ENCODE measurements at regions not wholly inside any gene's neighbourhood (a gene's known extent, or its start where the extent isn't known, plus 50 kb on each side); places are given as distances from the start of the nearest gene placed in this dataset.

DNA sequence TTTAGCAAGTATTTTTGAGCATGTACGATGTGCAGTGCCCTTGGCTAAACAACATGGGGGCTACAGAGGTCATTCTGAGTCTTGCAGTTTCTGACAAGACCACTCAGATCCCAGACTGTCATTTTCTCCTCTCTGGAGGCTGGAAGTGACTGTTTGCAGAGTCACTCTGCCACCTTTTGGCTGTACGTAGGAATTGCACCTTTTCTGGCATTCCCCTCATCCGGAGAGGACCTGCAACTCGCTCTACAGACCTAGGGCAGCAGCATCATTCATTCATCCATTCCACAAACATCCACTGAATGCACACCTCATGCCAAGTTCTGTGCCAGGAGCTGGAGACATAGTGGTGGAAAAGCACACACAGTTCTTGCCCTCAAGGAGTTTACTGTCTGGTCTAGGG, 160.4 kb upstream of the GPR101 start:
- 8% methylated on average over 3 of the region's 4 CpGs for WGBS
- DNase-seq (ENCODE audit: extremely low spot score) = no peak

DNA sequence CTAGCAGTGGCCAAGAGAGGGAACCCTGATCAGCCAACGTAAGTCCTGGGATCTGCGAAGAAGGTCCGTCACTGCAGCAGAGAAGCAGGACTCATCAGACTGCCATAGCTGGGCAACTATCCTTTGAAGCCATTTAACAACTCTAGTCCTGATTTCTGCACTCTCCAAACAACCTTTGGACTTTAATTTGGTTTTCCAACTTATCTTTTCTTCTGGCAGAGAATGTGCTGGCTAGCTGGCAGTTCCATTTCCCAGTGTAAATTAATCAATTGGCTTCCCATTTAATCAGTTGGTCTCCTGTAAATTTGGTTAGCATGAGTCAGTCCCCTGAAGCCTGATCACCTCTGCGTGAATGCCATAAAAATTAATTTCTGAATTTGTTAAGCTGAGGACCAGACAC, 153.7 kb upstream of the GPR101 start:
- intact Hi-C loops (cut with DNase I) = no loop called here
- H3K9me3 ChIP-seq = peaks cover 0 to 12% (median 0%) of the 10 kb centered on the region in 4 donors
- peaks cover 0 to 5% (median 0%) of the 10 kb centered on the region in 4 donors for H3K27me3 ChIP-seq
- H3K4me3 ChIP-seq = no peak overlapping the region
- no peak for DNase-seq (ENCODE audit: extremely low spot score)
- TF ChIP-seq POLR2AphosphoS5 (IDR thresholded peaks at IDR 0.05) = no peak
- no peak for TF ChIP-seq EP300 (IDR thresholded peaks at IDR 0.05)
- TF ChIP-seq, protein P1, sequence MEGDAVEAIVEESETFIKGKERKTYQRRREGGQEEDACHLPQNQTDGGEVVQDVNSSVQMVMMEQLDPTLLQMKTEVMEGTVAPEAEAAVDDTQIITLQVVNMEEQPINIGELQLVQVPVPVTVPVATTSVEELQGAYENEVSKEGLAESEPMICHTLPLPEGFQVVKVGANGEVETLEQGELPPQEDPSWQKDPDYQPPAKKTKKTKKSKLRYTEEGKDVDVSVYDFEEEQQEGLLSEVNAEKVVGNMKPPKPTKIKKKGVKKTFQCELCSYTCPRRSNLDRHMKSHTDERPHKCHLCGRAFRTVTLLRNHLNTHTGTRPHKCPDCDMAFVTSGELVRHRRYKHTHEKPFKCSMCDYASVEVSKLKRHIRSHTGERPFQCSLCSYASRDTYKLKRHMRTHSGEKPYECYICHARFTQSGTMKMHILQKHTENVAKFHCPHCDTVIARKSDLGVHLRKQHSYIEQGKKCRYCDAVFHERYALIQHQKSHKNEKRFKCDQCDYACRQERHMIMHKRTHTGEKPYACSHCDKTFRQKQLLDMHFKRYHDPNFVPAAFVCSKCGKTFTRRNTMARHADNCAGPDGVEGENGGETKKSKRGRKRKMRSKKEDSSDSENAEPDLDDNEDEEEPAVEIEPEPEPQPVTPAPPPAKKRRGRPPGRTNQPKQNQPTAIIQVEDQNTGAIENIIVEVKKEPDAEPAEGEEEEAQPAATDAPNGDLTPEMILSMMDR (IDR thresholded peaks at IDR 0.05) = no peak
- no peak for TF ChIP-seq POLR2A (IDR thresholded peaks at IDR 0.05; ENCODE audit: low read depth)
- H3K36me3 ChIP-seq = no peaks in the 10 kb centered on the region
- H3K27ac ChIP-seq (replicated peaks in 1 of 4) = no peak overlapping the region
- no peaks in the 10 kb centered on the region for H3K4me1 ChIP-seq
- WGBS = 58% methylated on average over 4 of the region's 4 CpGs

More for the DNA sequence above, 160.4 kb upstream of the GPR101 start:
- TF ChIP-seq, protein P1 (IDR thresholded peaks at IDR 0.05) = peak in 1 of 3 experiments; percentile 19
- no peak for TF ChIP-seq POLR2A (IDR thresholded peaks at IDR 0.05; ENCODE audit: low read depth)
- H3K36me3 ChIP-seq = no peaks in the 10 kb centered on the region
- no peaks in the 10 kb centered on the region for H3K27me3 ChIP-seq
- H3K4me1 ChIP-seq = no peaks in the 10 kb centered on the region
- H3K27ac ChIP-seq (replicated peaks in 1 of 4) = no peak overlapping the region
- H3K4me3 ChIP-seq = no peak overlapping the region
- intact Hi-C loops (cut with DNase I) = no loop called here
- H3K9me3 ChIP-seq = peaks cover 0 to 10% (median 0%) of the 10 kb centered on the region in 4 donors

DNA sequence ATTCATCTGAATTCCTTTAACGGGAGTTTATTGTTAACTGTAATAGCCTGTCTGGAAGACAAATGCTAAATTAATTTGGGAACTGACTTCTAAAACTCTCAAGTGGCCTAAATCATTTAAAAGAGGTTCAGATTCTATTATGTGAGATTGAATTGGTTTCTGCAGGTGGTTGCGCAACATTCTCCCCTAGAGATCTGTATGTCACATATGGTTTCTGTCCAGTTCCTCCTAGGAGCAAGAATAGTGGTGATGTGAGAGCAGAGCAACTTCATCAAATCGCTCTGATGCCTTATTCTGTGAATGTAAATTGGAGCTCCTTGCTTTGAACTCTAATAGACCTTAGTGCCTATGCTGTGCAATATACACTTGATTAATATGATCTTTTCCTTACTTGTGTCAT, 144.6 kb upstream of the GPR101 start:
- no peak overlapping the region for H3K4me3 ChIP-seq
- no peaks in the 10 kb centered on the region for H3K36me3 ChIP-seq
- no peak overlapping the region for H3K27ac ChIP-seq (replicated peaks in 1 of 4)
- no peak for TF ChIP-seq EP300 (IDR thresholded peaks at IDR 0.05)
- TF ChIP-seq POLR2AphosphoS5 (IDR thresholded peaks at IDR 0.05) = no peak
- TF ChIP-seq POLR2A (IDR thresholded peaks at IDR 0.05; ENCODE audit: low read depth) = no peak
- TF ChIP-seq, protein P1 (IDR thresholded peaks at IDR 0.05) = no peak
- WGBS = 19% methylated on average over 3 of the region's 3 CpGs
- intact Hi-C loops (cut with DNase I) = no loop called here
- no peaks in the 10 kb centered on the region for H3K27me3 ChIP-seq
- no peaks in the 10 kb centered on the region for H3K4me1 ChIP-seq
- no peak for DNase-seq (ENCODE audit: extremely low spot score)
- H3K9me3 ChIP-seq = no peaks in the 10 kb centered on the region

DNA sequence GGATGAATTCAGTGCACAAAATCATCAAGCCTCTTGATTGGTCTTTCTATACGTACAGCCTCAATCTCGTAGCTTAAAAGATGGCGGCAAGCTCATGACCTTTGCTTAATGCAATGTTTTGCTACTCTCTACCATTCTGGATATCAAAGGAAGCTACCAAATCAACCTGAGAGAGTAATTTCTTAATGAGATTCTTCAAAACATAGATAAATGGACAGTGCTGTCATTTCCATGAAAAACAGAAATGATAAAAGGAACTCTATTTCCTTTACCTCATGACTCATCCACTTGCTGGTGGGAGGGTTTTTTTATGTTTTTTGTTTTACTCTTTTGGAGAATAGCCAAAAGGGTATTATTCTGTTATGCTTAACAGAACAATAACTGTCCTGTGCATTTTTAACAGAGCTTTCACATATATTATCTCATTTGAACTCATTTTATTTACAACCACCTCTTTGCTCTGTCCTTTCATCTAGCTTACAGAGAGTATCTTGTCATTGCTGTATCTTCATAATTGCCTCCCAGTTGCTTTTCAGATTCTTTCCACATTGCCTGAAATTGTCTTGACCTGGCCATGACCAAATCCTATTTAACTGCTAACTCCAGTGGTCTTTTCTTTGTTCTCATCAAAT, 138.6 kb upstream of the GPR101 start:
- Histone ChIP-seq H3K36me3 (no peaks in the 10 kb centered on the region), H3K9me3 (no peaks in the 10 kb centered on the region), H3K27me3 (no peaks in the 10 kb centered on the region), H3K4me1 (no peaks in the 10 kb centered on the region), H3K4me3 (no peak overlapping the region), H3K27ac (replicated peaks in 1 of 4) (no peak overlapping the region)
- intact Hi-C loops (cut with DNase I) = no loop called here
- WGBS = 93% methylated on average over 3 of the region's 3 CpGs
- DNase-seq (ENCODE audit: extremely low spot score) = no peak
- TF ChIP-seq POLR2A (IDR thresholded peaks at IDR 0.05; ENCODE audit: low read depth) (no peak), POLR2AphosphoS5 (IDR thresholded peaks at IDR 0.05) (no peak), EP300 (IDR thresholded peaks at IDR 0.05) (no peak)
- TF ChIP-seq, protein P1 (IDR thresholded peaks at IDR 0.05) = no peak

DNA sequence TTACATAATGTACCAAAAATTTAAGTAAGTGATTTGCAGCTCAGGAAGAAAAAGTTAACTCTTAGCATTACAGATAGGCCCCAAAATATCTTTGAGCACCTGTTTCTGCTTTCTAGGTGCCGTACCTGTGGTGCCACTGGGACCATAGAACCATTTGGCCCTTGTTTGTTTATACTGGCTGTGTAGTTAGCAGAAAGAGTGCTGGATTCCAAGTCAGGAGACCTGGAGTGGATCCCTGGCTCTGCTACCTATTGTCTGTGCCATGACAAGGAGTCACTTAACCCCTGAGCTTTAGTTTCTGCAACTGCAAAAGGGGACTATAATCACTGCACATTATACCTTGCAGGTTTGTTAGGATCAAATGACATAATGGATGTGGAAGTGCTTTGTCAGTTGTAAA, 137.8 kb upstream of the GPR101 start:
- intact Hi-C loops (cut with DNase I) = no loop called here
- Histone ChIP-seq H3K9me3 (no peaks in the 10 kb centered on the region), H3K27me3 (no peaks in the 10 kb centered on the region), H3K36me3 (no peaks in the 10 kb centered on the region), H3K4me3 (no peak overlapping the region), H3K4me1 (no peaks in the 10 kb centered on the region), H3K27ac (replicated peaks in 1 of 4) (no peak overlapping the region)
- 71% methylated on average over 1 of the region's 1 CpG for WGBS
- DNase-seq (ENCODE audit: extremely low spot score) = no peak
- TF ChIP-seq POLR2AphosphoS5 (IDR thresholded peaks at IDR 0.05) (no peak), POLR2A (IDR thresholded peaks at IDR 0.05; ENCODE audit: low read depth) (no peak), EP300 (IDR thresholded peaks at IDR 0.05) (no peak)
- TF ChIP-seq, protein P1 (IDR thresholded peaks at IDR 0.05) = no peak
